Subcutaneous abdominal adipose tissue (tissue), 5 donors: ENCODE measurements at regions not wholly inside any gene's neighbourhood (a gene's known extent, or its start where the extent isn't known, plus 50 kb on each side); places are given as distances from the start of the nearest gene placed in this dataset.
A peak's percentile ranks its signal among the peaks of the same experiment; 100 is the strongest.

ENCODE experiments used
- H3K27ac ChIP-seq: one replicate; pipeline ENCODE4 v1.7.0; 2013; ENCODE audit warnings: low read depth, mild to moderate bottlenecking, inconsistent platforms, low read length, moderate library complexity
- H3K27me3 ChIP-seq, 5 donors: one replicate each; pipeline ENCODE4 v1.7.0; 2013; ENCODE audit warnings: low read length in 5 of 5, inconsistent platforms in 1 of 5; ENCODE audit not compliant: control insufficient read depth in 5 of 5, insufficient read depth in 4 of 5
- H3K36me3 ChIP-seq, 5 donors: one replicate each; pipeline ENCODE4 v1.7.0; 2013; ENCODE audit warnings: low read length in 5 of 5; ENCODE audit not compliant: control insufficient read depth in 5 of 5, insufficient read depth in 5 of 5
- H3K4me1 ChIP-seq, 5 donors: one replicate each; pipeline ENCODE4 v1.7.0; 2013; ENCODE audit warnings: low read length in 5 of 5, mild to moderate bottlenecking in 3 of 5, moderate library complexity in 1 of 5; ENCODE audit not compliant: control insufficient read depth in 5 of 5, insufficient read depth in 5 of 5
- H3K4me3 ChIP-seq, 5 donors: one replicate each; pipeline ENCODE4 v1.7.0; 2013; ENCODE audit warnings: low read length in 5 of 5, low read depth in 1 of 5
- H3K9ac ChIP-seq, 5 donors: one replicate each; pipeline ENCODE4 v1.7.0; 2013; ENCODE audit warnings: low read length in 5 of 5, mild to moderate bottlenecking in 4 of 5, moderate library complexity in 3 of 5
- H3K9me3 ChIP-seq, 5 donors: one replicate each; pipeline ENCODE4 v1.7.0; 2013; ENCODE audit warnings: low read length in 5 of 5; ENCODE audit not compliant: control insufficient read depth in 5 of 5
- donor health status: healthy.
- donor health status: healthy.
- donor health status: healthy.
- donor health status: healthy.
- donor health status: healthy.

DNA sequence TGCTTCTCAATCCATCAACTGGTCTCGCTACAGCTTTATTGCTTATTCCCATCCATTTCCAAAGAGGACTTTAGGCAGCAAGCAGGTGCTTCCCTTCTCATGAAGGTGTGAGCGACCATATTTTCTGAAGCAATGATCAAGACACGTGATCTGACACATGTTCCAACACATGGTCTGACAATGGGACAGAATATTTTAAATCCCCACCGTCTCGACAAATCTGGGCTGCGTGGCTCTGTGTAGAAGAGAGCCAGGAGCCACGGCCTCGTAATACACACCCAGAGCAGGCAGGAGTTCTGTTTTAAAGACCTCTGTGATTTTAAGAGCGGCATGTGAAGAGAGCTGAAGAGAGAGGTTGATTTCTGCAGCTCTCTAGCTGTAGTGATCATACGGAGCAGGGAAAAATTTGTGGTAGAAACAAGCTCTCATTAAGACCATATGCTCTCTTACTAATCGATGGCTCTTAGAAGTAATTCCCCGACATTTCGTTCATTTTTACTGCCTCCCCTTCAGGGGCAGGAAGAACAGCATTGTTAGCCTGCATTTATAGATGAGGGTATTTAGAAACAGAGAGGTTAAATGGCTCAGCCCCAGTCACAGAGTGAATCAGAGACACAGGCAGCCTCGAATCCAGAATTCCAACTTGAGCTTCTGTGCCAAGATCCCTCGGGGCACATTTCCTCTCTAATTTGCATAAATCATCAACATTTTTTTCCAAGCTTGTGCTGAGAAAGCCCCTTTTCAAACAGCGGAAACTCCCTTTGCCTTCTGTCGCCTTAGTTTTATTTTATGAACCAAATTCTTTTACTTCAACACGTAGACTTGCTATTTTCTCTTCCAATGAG lies 91.0 kb upstream of the BCOR start:
- Histone ChIP-seq H3K36me3 (no peaks in the 10 kb centered on the region), H3K9ac (no peak overlapping the region), H3K4me3 (no peak overlapping the region), H3K27ac (no peak overlapping the region), H3K9me3 (peaks cover 2 to 18% (median 17%) of the 10 kb centered on the region in 5 donors), H3K4me1 (peaks cover 0 to 5% (median 0%) of the 10 kb centered on the region in 5 donors), H3K27me3 (peaks cover 0 to 10% (median 6%) of the 10 kb centered on the region in 5 donors)

GRCh38 chrX:40184968-40185367 lies 87.2 kb upstream of the BCOR start:
- no peak overlapping the region for H3K9ac ChIP-seq
- H3K9me3 ChIP-seq = peaks cover 2 to 18% (median 18%) of the 10 kb centered on the region in 5 donors
- no peak overlapping the region for H3K4me3 ChIP-seq
- H3K4me1 ChIP-seq = peaks cover 0 to 5% (median 0%) of the 10 kb centered on the region in 5 donors
- peaks cover 0 to 10% (median 4%) of the 10 kb centered on the region in 5 donors for H3K27me3 ChIP-seq
- no peaks in the 10 kb centered on the region for H3K36me3 ChIP-seq
- no peak overlapping the region for H3K27ac ChIP-seq

DNA sequence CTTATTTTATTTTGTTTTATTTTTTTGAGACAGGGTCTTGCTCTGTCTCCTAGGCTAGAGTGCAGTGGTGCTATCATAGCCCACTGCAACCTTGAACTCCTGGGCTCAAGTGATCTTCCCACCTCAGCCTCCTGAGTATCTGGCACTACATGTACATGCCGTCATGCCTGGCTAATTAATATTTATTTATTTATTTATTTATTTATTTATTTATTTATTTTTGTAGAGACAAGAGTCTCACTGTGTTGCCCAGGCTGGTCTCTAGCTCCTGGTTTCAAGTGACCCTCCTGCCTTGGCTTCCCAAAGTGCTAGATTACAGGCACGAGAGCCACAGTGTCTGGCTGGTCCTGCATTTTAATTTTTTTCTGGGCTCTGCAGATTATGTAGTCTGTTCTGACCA lies 84.9 kb upstream of the BCOR start:
- Histone ChIP-seq H3K4me1 (peaks cover 0 to 6% (median under 1%) of the 10 kb centered on the region in 5 donors), H3K4me3 (no peak overlapping the region), H3K27ac (no peak overlapping the region), H3K27me3 (peaks cover 0 to 11% (median 3%) of the 10 kb centered on the region in 5 donors), H3K9me3 (peaks cover 2 to 18% (median 18%) of the 10 kb centered on the region in 5 donors), H3K9ac (no peak overlapping the region), H3K36me3 (no peaks in the 10 kb centered on the region)

- peaks cover 0 to 12% (median 5%) of the 10 kb centered on the region in 5 donors for H3K27me3 ChIP-seq
- H3K4me3 ChIP-seq = no peak overlapping the region
- peaks cover 0 to 10% (median 6%) of the 10 kb centered on the region in 5 donors for H3K4me1 ChIP-seq
- H3K9me3 ChIP-seq = peaks cover 2 to 18% (median 18%) of the 10 kb centered on the region in 5 donors
- H3K36me3 ChIP-seq = no peaks in the 10 kb centered on the region
- no peak overlapping the region for H3K27ac ChIP-seq
- H3K9ac ChIP-seq = no peak overlapping the region
Observed at GRCh38 chrX:40182095-40182494, 84.3 kb upstream of the BCOR start.

DNA sequence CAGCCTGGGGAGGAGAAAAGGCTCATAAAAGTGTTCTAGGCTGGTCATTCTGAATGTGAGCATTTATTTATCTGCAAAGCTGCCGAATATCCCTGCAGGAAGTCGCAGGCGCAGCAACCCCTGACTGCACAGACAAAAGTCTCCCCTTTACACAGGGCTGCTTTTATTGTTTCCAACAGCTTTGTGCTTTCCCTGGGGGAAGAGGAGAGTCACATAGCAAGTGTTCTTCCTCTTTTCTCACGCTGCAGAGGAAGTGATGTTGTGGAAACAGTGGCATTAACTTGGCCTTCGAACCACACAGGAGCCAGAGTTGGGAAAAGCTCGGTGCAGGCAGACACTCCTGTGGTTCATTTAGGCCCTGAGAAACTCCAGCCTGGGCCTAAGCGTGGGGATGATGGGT lies 81.5 kb upstream of the BCOR start:
- Histone ChIP-seq H3K27ac (no peak overlapping the region), H3K36me3 (no peaks in the 10 kb centered on the region), H3K9ac (no peak overlapping the region), H3K4me1 (peaks cover 3 to 31% (median 19%) of the 10 kb centered on the region in 5 donors), H3K4me3 (no peak overlapping the region), H3K27me3 (peaks cover 0 to 17% (median 12%) of the 10 kb centered on the region in 5 donors), H3K9me3 (peaks cover 0 to 11% (median 5%) of the 10 kb centered on the region in 5 donors)

- peaks cover 7 to 42% (median 31%) of the 10 kb centered on the region in 5 donors for H3K4me1 ChIP-seq
- H3K27me3 ChIP-seq = peaks cover 5 to 27% (median 17%) of the 10 kb centered on the region in 5 donors
- no peak overlapping the region for H3K4me3 ChIP-seq
- no peak overlapping the region for H3K9ac ChIP-seq
- peak overlapping the region; percentile 67 for H3K27ac ChIP-seq
- H3K9me3 ChIP-seq = peaks cover 0 to 7% (median 0%) of the 10 kb centered on the region in 5 donors
- no peaks in the 10 kb centered on the region for H3K36me3 ChIP-seq
Observed at GRCh38 chrX:40177942-40178715, 80.4 kb upstream of the BCOR start.

- Histone ChIP-seq H3K4me3 (peak overlapping the region; percentile 39 to 72 (median 48)), H3K9me3 (peaks cover 0 to 7% (median 0%) of the 10 kb centered on the region in 5 donors), H3K36me3 (no peaks in the 10 kb centered on the region), H3K4me1 (peaks cover 7 to 48% (median 37%) of the 10 kb centered on the region in 5 donors), H3K27me3 (peaks cover 5 to 27% (median 20%) of the 10 kb centered on the region in 5 donors), H3K27ac (peak overlapping the region; percentile 67), H3K9ac (peak overlapping the region in 1 of 5 donors; percentile 35)
Observed at GRCh38 chrX:40177489-40177888, 79.7 kb upstream of the BCOR start.

- peaks cover 5 to 27% (median 20%) of the 10 kb centered on the region in 5 donors for H3K27me3 ChIP-seq
- H3K36me3 ChIP-seq = no peaks in the 10 kb centered on the region
- H3K9ac ChIP-seq = peak overlapping the region in 2 of 5 donors; percentile 35 to 65
- H3K4me1 ChIP-seq = peaks cover 7 to 53% (median 40%) of the 10 kb centered on the region in 5 donors
- peak overlapping the region; percentile 39 to 72 (median 48) for H3K4me3 ChIP-seq
- H3K9me3 ChIP-seq = peaks cover 0 to 7% (median 0%) of the 10 kb centered on the region in 5 donors
- peak overlapping the region; percentile 67 for H3K27ac ChIP-seq
Observed at GRCh38 chrX:40177117-40177430, 79.3 kb upstream of the BCOR start.

DNA sequence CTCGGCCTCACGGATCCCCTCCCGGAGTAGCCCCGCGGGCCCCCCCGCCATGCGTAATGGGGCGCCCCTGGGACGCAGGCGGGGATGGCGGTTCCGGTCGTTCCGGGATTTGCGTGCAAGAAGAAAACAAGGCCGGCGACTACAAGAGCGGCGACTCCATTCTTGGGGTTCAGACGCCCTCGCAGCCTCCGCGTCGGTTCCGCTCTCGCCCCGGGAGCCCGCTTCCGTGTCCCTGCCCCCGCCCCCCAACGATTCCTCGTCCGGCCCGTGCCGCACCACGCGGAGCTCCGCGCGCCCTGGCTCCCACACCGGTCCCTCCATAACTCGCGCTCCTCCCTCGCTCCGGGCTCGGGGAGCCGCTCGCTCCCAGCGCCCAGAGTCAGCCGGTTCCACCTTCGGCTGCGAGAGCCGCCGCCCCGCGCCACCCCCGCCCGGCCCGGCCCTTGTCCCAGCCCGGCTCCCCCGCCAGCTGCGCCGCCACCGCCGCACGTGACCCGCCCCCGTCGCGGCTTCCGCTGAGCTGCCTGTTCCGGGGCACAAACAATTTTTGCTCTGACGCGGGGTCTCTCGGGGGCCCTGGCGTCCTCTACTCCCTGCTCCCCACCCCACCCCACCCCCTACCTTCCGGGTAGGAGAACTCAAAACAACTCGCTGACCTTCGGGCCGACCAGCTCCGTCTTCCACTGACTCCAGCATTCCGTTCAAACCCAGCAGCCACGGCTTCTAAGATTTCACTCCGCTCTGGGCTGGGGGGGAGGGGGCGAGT lies 78.8 kb upstream of the BCOR start:
- Histone ChIP-seq H3K27ac (peak overlapping the region; percentile 67), H3K4me1 (peaks cover 7 to 58% (median 40%) of the 10 kb centered on the region in 5 donors), H3K9ac (peak overlapping the region in 4 of 5 donors; percentile 32 to 80 (median 60)), H3K9me3 (peaks cover 0 to 7% (median 0%) of the 10 kb centered on the region in 5 donors), H3K4me3 (peak overlapping the region; percentile 39 to 72 (median 66)), H3K27me3 (peaks cover 5 to 27% (median 20%) of the 10 kb centered on the region in 5 donors), H3K36me3 (no peaks in the 10 kb centered on the region)
